ENCODE measurements at regions not wholly inside any gene's neighbourhood (a gene's known extent, or its start where the extent isn't known, plus 50 kb on each side); places are given as distances from the start of the nearest gene placed in this dataset.

DNA sequence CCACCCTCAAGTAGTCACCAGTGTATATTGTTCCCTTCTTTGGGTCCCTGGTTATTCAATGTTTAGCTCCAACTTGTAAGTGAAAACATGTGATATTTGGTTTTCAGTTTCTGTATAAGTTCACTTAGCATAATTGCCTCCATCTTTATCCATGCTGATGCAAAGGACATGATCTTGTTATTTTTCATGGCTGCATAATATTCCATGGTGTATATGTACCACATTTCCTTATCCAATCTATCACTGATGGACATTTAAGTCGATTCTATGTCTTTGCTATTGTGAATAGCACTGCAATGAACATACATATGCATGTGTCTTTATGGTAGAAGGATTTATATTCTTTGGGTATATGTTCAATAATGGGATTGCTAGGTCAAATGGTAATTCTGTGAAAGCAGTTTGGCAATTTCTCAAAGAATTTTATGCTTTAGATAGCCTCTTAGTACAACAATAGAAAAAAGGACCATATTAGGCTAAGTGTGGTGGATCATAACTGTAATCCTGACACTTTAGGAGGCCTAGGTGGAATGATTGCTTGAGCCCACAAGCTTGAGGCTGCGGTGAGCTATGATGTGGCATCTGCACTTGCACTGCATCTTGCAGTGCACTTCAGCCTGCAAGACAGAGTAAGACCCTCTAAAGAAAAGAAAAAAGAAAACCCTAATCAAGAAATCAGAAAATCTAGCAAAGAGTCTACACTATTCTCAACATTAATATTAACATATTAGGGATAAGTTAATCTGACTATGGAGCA lies 468.5 kb upstream of the FAT3 start:
- Histone ChIP-seq H3K27me3 (no peaks in the 10 kb centered on the region), H3K4me1 (no peaks in the 10 kb centered on the region), H3K27ac (no peak overlapping the region), H3K9me3 (replicated peaks) (no peaks in the 10 kb centered on the region), H3K36me3 (no peaks in the 10 kb centered on the region), H3K4me3 (no peak overlapping the region)
- DNase-seq: no peak

DNA sequence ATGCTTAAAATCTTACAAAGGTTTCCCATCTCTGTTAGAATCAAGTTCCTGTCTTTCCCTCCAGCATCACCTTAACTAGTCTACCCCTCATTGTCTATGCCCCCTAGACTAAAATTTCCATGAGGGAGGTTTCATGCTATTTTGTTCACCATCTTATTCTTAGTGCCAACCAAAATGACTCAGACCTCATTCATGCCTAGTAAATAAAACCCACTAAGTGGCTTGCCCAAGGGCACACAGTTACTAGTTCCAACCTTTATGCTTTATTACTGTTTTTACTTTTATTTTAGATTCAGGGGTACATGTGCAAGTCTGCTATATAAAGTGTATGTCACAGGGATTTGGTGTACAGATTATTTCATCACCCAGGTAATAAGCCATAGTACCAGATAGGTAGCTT lies 469.1 kb upstream of the FAT3 start:
- H3K36me3 ChIP-seq: no peaks in the 10 kb centered on the region
- no peaks in the 10 kb centered on the region for H3K4me1 ChIP-seq
- no peak overlapping the region for H3K27ac ChIP-seq
- no peaks in the 10 kb centered on the region for H3K27me3 ChIP-seq
- DNase-seq: no peak
- no peaks in the 10 kb centered on the region for H3K9me3 ChIP-seq (replicated peaks)
- H3K4me3 ChIP-seq: no peak overlapping the region

DNA sequence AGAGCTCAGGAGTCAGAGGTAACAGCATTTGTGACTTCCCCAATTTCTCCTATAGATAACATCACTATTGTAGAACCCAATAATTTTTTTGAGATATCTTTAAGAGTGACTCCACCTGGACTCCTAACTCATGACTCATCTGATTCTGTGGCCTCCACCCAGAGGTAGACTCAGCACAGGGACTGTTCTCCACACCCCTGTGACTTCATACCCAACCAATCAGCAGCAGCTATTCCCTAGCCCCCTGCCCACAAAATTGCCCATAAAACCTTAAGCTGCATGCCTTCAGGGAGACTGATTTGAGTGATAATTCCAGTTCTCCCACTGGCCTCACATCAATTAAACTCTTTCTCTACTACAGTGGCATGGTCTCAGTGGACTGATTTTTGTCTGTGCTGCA lies 475.4 kb upstream of the FAT3 start:
- Histone ChIP-seq H3K4me3 (no peak overlapping the region), H3K27me3 (no peaks in the 10 kb centered on the region), H3K9me3 (replicated peaks) (no peaks in the 10 kb centered on the region), H3K36me3 (no peaks in the 10 kb centered on the region), H3K27ac (no peak overlapping the region), H3K4me1 (no peaks in the 10 kb centered on the region)
- DNase-seq: no peak

DNA sequence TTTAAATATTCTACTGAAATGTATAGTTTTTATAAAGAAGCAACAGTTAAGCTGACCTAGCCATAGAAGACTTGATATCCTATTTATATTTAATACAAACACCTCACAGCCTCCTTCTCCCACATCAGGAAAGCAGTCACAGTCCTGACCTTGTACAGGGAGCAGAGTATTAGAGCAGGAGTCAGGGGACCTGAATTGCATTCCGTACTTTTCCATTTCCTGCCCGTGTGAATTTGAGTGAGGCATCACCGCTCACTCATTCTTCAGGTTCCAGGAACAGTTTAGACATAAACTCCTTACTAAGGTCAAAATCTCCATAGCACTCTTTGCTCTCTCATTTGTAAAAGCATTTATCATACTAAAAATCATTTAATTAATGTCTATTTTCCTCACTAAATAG lies 482.5 kb upstream of the FAT3 start:
- Histone ChIP-seq H3K4me3 (no peak overlapping the region), H3K36me3 (no peaks in the 10 kb centered on the region), H3K9me3 (replicated peaks) (no peaks in the 10 kb centered on the region), H3K27me3 (no peaks in the 10 kb centered on the region), H3K27ac (no peak overlapping the region), H3K4me1 (no peaks in the 10 kb centered on the region)
- DNase-seq: no peak

DNA sequence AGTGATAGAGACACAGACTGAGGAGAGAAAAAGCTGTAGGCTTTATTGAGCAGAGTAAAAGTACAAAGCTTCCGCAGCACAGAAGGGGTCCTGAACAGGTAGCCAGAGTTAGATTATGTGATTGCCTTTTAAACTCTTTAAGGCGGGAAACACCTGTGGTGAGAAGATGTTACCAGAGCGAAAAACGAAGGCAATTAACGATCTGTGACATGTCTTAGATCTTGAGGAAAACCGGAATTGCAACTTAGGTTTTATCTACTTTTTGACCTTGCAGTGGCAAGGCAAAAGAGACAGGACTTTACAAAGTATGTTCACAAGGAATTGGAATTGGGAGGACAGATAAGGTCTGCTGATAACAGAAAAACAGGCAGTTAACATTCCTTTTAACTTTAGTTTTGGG lies 493.6 kb upstream of the FAT3 start:
- Histone ChIP-seq H3K27ac (no peak overlapping the region), H3K36me3 (no peaks in the 10 kb centered on the region), H3K27me3 (no peaks in the 10 kb centered on the region), H3K4me3 (no peak overlapping the region), H3K9me3 (replicated peaks) (no peaks in the 10 kb centered on the region), H3K4me1 (no peaks in the 10 kb centered on the region)
- no peak for DNase-seq

DNA sequence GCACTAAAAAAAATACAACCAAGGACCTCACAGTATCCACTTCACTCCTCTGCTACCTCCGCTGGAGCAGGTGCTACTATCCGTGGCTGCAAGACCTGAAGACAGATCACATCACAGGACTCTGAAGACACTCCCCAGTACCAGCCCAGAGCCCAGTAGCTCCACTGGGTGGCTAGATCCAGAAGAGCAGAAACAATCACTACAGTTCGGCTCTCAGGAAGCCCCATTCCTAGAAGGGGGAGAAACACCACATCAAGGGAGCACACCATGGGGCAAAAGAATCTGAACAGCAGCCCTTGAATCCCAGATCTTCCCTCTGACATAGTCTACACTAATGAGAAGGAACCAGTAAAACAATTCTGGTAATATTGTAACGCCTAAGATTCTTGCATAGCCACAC lies 494.0 kb upstream of the FAT3 start:
- H3K4me1 ChIP-seq: no peaks in the 10 kb centered on the region
- H3K4me3 ChIP-seq: no peak overlapping the region
- no peak for DNase-seq
- no peaks in the 10 kb centered on the region for H3K9me3 ChIP-seq (replicated peaks)
- H3K27me3 ChIP-seq: no peaks in the 10 kb centered on the region
- no peak overlapping the region for H3K27ac ChIP-seq
- no peaks in the 10 kb centered on the region for H3K36me3 ChIP-seq

DNA sequence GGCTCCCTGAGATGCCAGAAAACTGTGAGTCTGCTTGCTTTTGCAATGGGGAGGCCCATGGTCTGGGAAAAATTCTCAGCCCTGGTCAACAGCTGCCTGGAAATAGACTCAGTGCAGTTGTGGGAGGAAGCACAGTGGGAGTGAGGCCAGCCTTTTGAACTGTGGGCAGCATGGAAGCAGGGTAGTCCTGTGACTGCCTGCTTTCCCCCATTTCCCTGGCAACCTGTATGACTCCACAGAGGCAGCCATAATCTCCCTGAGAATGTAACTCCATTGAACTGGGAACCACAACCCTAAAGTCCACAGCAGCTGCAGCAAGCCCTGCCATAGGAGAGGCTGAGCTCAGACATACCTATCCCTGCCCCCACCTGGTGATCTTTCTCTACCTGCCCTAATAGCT lies 494.6 kb upstream of the FAT3 start:
- Histone ChIP-seq H3K27ac (no peak overlapping the region), H3K4me1 (no peaks in the 10 kb centered on the region), H3K9me3 (replicated peaks) (no peaks in the 10 kb centered on the region), H3K4me3 (no peak overlapping the region), H3K27me3 (no peaks in the 10 kb centered on the region), H3K36me3 (no peaks in the 10 kb centered on the region)
- peak; percentile 10 to 34 for DNase-seq

DNA sequence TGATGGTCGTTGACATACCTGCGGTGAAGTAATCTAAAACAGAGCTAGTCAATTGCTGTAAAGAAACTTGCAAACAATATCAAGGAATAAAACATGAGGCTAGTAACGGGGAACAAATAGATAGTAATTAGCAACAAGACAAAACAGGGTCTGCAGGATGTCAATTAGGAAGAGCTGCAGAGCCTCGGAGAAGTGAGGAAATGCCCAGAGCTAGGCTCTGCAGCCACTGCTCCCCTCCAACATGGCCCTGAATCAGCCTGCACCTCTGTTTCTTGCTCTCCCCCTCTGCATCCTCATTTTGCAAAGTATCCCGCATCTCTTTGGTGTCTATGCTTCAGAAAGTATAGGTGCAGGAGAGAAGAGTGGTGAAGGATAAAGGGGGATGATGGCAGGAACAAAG lies 507.4 kb upstream of the FAT3 start:
- H3K9me3 ChIP-seq (replicated peaks): no peaks in the 10 kb centered on the region
- H3K27ac ChIP-seq: no peak overlapping the region
- DNase-seq: no peak
- H3K4me3 ChIP-seq: no peak overlapping the region
- no peaks in the 10 kb centered on the region for H3K4me1 ChIP-seq
- no peaks in the 10 kb centered on the region for H3K36me3 ChIP-seq
- H3K27me3 ChIP-seq: no peaks in the 10 kb centered on the region

DNA sequence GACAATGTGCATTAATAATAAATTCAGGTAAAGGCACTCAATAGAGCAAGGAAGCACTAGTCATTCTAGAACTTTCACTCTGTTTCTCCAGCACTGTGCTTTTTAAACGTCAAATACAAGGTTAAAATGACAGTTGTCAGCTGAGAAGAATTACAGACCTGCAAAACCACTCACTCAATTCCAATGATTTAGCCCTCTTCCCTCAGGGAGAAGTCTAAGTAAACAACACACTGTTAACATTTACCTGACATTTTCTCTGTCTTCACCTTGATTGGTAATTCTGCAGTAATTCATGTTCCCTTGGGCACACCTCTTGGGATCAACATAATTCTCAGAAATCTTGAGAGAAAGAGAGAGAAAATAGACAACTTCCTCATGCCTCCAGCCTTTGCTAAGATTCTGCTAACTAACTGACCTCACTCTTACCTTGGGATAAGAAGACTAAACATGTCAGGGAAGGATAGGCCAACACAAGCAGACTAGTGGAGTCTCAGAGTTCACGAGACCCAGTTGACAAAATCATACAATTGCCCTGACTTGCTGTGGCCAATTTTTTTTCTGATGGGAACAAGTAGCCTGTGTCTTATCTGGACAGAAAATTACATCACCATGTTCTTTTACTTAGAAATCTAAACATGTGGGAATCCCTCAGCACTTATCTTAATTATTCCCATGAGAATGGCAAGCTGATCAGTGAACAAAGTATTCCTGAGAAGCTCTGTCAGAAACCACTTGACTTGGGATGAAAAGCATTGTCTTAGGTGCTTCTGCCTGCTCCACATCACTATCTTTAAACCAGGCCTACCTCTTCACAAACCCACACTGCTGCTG lies 516.8 kb upstream of the FAT3 start:
- DNase-seq: no peak
- H3K4me3 ChIP-seq: no peak overlapping the region
- H3K9me3 ChIP-seq (replicated peaks): no peaks in the 10 kb centered on the region
- no peak overlapping the region for H3K27ac ChIP-seq
- H3K27me3 ChIP-seq: no peaks in the 10 kb centered on the region
- no peaks in the 10 kb centered on the region for H3K36me3 ChIP-seq
- H3K4me1 ChIP-seq: no peaks in the 10 kb centered on the region

DNA sequence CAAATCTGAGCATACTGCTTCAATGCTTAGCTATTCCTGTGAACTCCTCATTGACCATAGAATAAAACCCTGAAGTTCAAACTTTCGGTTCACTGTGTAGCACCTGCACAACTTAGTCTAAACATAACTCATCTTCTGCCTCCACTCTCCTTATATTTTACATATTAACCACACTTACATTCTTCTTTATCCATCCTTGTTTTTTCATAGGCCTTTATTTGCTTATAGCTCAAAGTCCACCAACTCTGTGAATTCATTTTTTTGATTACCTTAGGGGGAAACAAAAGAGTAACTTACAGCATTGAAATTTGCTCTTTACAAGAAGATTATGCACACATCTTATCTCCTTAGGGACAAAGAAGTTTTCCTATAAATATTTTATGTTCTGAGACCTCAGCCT lies 521.6 kb upstream of the FAT3 start:
- no peak for DNase-seq
- H3K27me3 ChIP-seq: no peaks in the 10 kb centered on the region
- H3K36me3 ChIP-seq: no peaks in the 10 kb centered on the region
- H3K4me3 ChIP-seq: no peak overlapping the region
- no peaks in the 10 kb centered on the region for H3K4me1 ChIP-seq
- no peaks in the 10 kb centered on the region for H3K9me3 ChIP-seq (replicated peaks)
- H3K27ac ChIP-seq: no peak overlapping the region

DNA sequence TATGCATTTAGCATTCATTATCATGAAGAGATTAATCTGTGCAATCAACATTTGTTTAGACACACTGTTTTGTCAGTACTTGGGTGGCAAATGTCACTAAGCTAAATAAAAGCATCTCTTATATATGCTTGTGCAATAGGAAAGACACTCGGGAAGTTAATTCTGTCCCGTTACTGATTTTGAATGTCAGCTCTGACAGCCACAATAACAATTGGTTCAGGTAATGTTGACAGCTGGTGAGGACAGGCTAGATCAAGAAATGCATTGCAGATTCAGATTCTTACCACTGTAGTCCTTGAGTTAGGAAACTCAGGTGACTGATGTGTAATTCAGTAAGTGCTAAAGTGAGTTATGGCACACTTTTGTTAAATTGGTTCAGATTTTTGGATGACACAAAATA lies 523.8 kb upstream of the FAT3 start:
- no peaks in the 10 kb centered on the region for H3K36me3 ChIP-seq
- DNase-seq: no peak
- no peaks in the 10 kb centered on the region for H3K9me3 ChIP-seq (replicated peaks)
- H3K4me1 ChIP-seq: no peaks in the 10 kb centered on the region
- no peak overlapping the region for H3K27ac ChIP-seq
- H3K4me3 ChIP-seq: no peak overlapping the region
- H3K27me3 ChIP-seq: no peaks in the 10 kb centered on the region

DNA sequence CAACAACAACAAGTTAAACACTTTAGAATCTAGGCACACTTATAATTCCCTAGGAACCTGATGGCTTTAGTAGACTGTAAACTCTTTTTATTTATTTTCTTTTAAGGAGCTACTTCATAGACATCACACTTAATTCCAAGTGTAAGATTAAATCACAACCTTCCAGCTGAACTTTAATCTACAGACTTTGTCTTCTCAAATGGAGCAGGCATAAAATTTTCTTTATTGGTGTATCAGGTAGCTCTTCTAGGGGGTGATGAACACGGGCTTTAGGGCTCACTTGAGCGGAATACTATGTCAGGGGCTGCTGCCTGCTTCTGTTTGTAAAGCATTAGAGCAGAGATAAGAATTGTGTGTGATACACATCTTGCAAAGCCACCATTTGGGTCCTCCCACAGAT lies 525.8 kb upstream of the FAT3 start:
- H3K27ac ChIP-seq: no peak overlapping the region
- H3K4me1 ChIP-seq: no peaks in the 10 kb centered on the region
- DNase-seq: no peak
- H3K4me3 ChIP-seq: no peak overlapping the region
- no peaks in the 10 kb centered on the region for H3K9me3 ChIP-seq (replicated peaks)
- H3K27me3 ChIP-seq: no peaks in the 10 kb centered on the region
- no peaks in the 10 kb centered on the region for H3K36me3 ChIP-seq

DNA sequence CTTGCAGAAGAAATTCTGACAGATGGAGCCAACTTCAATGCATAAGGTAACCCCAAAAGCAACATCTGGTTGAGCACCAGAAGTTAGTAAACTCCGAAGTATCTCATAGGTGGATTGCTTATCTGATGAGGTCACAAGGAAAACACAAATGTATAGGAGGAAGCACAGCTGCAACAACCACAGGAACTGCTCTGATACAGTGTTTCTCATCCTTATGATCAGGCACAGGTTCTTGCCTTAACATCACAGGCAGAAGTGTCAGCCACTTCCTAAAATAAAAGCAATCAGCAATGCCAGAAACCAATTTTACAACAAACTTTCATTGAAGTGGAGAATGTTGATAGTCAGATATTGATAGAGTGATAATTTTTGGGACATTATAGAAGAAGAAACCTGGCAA lies 530.3 kb upstream of the FAT3 start:
- H3K27ac ChIP-seq: no peak overlapping the region
- H3K9me3 ChIP-seq (replicated peaks): no peaks in the 10 kb centered on the region
- no peaks in the 10 kb centered on the region for H3K27me3 ChIP-seq
- H3K4me3 ChIP-seq: no peak overlapping the region
- DNase-seq: no peak
- H3K4me1 ChIP-seq: no peaks in the 10 kb centered on the region
- no peaks in the 10 kb centered on the region for H3K36me3 ChIP-seq

DNA sequence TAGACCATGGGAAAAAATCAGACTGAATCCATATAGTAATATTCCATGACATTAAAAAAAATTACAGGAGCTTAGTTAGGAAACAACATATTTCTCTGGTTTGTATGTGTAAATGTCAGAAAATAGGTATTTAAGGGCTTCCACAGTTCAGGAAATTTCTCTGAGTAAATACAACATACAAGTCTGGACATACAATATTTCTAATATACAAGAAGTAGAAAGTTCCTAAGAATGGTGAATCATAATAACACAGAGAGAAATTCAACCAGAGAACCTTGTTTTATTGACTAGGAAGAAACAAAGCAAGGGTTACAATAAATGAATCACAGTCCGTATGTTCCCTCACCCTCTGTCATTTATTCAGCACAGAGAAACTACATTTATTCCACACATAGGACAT lies 532.7 kb upstream of the FAT3 start:
- H3K36me3 ChIP-seq: no peaks in the 10 kb centered on the region
- DNase-seq: no peak

DNA sequence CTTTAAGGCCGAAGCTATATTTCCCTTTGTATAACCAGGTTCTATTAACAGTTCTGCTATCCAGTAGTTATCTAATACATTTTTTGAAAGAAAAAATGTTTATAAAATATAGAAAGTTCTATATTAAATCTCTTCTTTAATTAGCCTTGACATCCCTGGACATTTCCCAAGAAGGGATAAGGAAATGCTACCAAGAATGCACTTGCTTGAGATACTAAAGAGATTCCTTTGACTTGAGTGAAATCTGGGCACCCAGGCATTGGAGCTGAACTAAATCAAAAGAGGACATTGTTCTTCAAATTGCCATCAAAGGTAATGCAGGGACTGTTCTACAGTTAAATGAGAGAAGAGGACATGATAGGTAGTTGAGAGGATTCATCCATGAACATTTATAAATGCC lies 535.9 kb upstream of the FAT3 start:
- H3K27me3 ChIP-seq: no peaks in the 10 kb centered on the region
- H3K27ac ChIP-seq: no peak overlapping the region
- DNase-seq: no peak
- H3K4me1 ChIP-seq: no peaks in the 10 kb centered on the region
- no peaks in the 10 kb centered on the region for H3K36me3 ChIP-seq
- H3K9me3 ChIP-seq (replicated peaks): no peaks in the 10 kb centered on the region
- no peak overlapping the region for H3K4me3 ChIP-seq

More for the DNA sequence above, 532.7 kb upstream of the FAT3 start:
- Histone ChIP-seq H3K4me3 (no peak overlapping the region), H3K27ac (no peak overlapping the region), H3K9me3 (replicated peaks) (no peaks in the 10 kb centered on the region), H3K4me1 (no peaks in the 10 kb centered on the region), H3K27me3 (no peaks in the 10 kb centered on the region)

DNA sequence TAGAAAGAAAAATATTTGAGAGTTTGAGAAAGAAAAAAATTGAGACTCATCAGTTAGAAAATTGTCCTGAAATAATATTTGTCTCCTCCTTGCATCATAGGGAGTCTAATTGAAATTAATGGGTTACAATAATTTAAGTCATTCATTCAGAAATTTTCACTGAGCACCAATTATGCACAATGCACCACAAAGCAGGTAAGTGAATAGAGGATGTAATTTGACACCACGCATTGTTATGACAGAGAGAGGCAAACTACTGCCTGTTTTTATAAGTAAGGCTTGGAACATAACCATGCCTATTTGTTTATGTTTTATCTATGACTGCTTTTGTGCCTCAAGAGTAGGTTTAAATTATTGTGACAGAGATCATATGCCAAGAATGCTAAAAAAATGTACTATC lies 537.9 kb upstream of the FAT3 start:
- DNase-seq: no peak
- no peak overlapping the region for H3K4me3 ChIP-seq
- H3K4me1 ChIP-seq: no peaks in the 10 kb centered on the region
- no peaks in the 10 kb centered on the region for H3K36me3 ChIP-seq
- H3K27me3 ChIP-seq: no peaks in the 10 kb centered on the region
- no peaks in the 10 kb centered on the region for H3K9me3 ChIP-seq (replicated peaks)
- no peak overlapping the region for H3K27ac ChIP-seq
